ENCODE measurements at regions not wholly inside any gene's neighbourhood (a gene's known extent, or its start where the extent isn't known, plus 50 kb on each side); places are given as distances from the start of the nearest gene placed in this dataset.

- TF ChIP-seq CTCF (conservative IDR thresholded peaks at IDR 0.05; ENCODE audit: low read depth, low read length): no peak
- no peak for TF ChIP-seq EZH2 (IDR thresholded peaks at IDR 0.05; ENCODE audit: low read length, unreplicated experiment)
Measured at GRCh38 chr2:208671886-208672680, 265.5 kb downstream of the PTH2R start.

Measured in PC-3 (cell line).